H9 (cell line): ENCODE measurements at regions not wholly inside any gene's neighbourhood (a gene's known extent, or its start where the extent isn't known, plus 50 kb on each side); places are given as distances from the start of the nearest gene placed in this dataset.

Experiments
- DNase-seq: peaks from one replicate; pipeline ENCODE4 v3.0.0-alpha.2; 2017
- H2AFZ ChIP-seq: one replicate; pipeline ENCODE4 v1.6.1; 2013; ENCODE audit warnings: mild to moderate bottlenecking, low read length, control low read depth, moderate library complexity
- H2AK5ac ChIP-seq: 2 replicates; pipeline ENCODE4 v1.6.1; 2013; ENCODE audit warnings: low read length, control low read depth, mixed read lengths; ENCODE audit not compliant: insufficient read length
- H2BK120ac ChIP-seq: one replicate; pipeline ENCODE4 v1.6.1; 2013; ENCODE audit warnings: low read depth, mild to moderate bottlenecking, low read length, control low read depth, inconsistent platforms; ENCODE audit not compliant: poor library complexity, severe bottlenecking
- H2BK12ac ChIP-seq: 2 replicates; pipeline ENCODE4 v1.6.1; 2013; ENCODE audit warnings: low read length, control low read depth, mixed read lengths, low read depth; ENCODE audit not compliant: insufficient read length
- H2BK15ac ChIP-seq: 2 replicates; pipeline ENCODE4 v1.6.1; 2013; ENCODE audit warnings: low read depth, low read length, control low read depth
- H2BK20ac ChIP-seq: one replicate; pipeline ENCODE4 v1.6.1; 2013; ENCODE audit warnings: low read depth, mild to moderate bottlenecking, low read length, control low read depth, inconsistent platforms; ENCODE audit not compliant: poor library complexity, severe bottlenecking
- H2BK5ac ChIP-seq: 2 replicates; pipeline ENCODE4 v1.6.1; 2013; ENCODE audit warnings: low read length, control low read depth, mixed read lengths; ENCODE audit not compliant: insufficient read length
- H3K14ac ChIP-seq: 2 replicates; pipeline ENCODE4 v1.6.1; 2013; ENCODE audit warnings: low read length, control low read depth; ENCODE audit not compliant: insufficient read depth
- H3K18ac ChIP-seq: 2 replicates; pipeline ENCODE4 v1.6.1; 2013; ENCODE audit warnings: low read depth, mild to moderate bottlenecking, mixed read lengths, low read length, control low read depth; ENCODE audit not compliant: insufficient read length
- H3K23ac ChIP-seq: 2 replicates; pipeline ENCODE4 v1.6.1; 2013; ENCODE audit warnings: low read length, control low read depth, mixed read lengths, low read depth; ENCODE audit not compliant: insufficient read length
- H3K23me2 ChIP-seq: 2 replicates; pipeline ENCODE4 v1.6.1; 2013; ENCODE audit warnings: low read depth, mild to moderate bottlenecking, mixed read lengths, low read length, control low read depth; ENCODE audit not compliant: insufficient read length, poor library complexity, severe bottlenecking
- H3K27ac ChIP-seq: 2 replicates; pipeline ENCODE4 v1.5.1; 2013; ENCODE audit warnings: low read length, control low read depth, mixed read lengths, low read depth; ENCODE audit not compliant: insufficient read length
- H3K27me3 ChIP-seq: 2 replicates; pipeline ENCODE4 v1.6.1; 2013; ENCODE audit warnings: low read length, control low read depth, inconsistent platforms; ENCODE audit not compliant: insufficient read depth
- H3K4ac ChIP-seq: 2 replicates; pipeline ENCODE4 v1.6.1; 2013; ENCODE audit warnings: low read depth, mild to moderate bottlenecking, control low read depth, inconsistent platforms, low read length, moderate library complexity
- H3K4me1 ChIP-seq: 2 replicates; pipeline ENCODE4 v1.6.1; 2013; ENCODE audit warnings: low read length, control low read depth, inconsistent platforms; ENCODE audit not compliant: insufficient read depth
- H3K4me2 ChIP-seq: 2 replicates; pipeline ENCODE4 v1.6.1; 2013; ENCODE audit warnings: low read length, control low read depth, mixed read lengths; ENCODE audit not compliant: insufficient read length, insufficient read depth
- H3K56ac ChIP-seq: 2 replicates; pipeline ENCODE4 v1.6.1; 2013; ENCODE audit warnings: low read depth, mild to moderate bottlenecking, mixed read lengths, low read length, control low read depth; ENCODE audit not compliant: insufficient read length
- H3K79me1 ChIP-seq: 2 replicates; pipeline ENCODE4 v1.6.1; 2013; ENCODE audit warnings: low read depth, mild to moderate bottlenecking, moderate library complexity, low read length, control low read depth, inconsistent platforms; ENCODE audit not compliant: insufficient read depth, poor library complexity, severe bottlenecking
- H3K79me2 ChIP-seq: 2 replicates; pipeline ENCODE4 v1.6.1; 2013; ENCODE audit warnings: low read length, control low read depth, inconsistent platforms; ENCODE audit not compliant: insufficient read depth
- H3K9ac ChIP-seq: 2 replicates; pipeline ENCODE4 v1.6.1; 2013; ENCODE audit warnings: low read length, control low read depth, mixed read lengths; ENCODE audit not compliant: insufficient read length; ENCODE audit errors: extremely low read depth
- H3K9me3 ChIP-seq: one replicate; pipeline ENCODE4 v1.6.1; 2013; ENCODE audit warnings: low read depth, low read length, inconsistent platforms; ENCODE audit not compliant: control insufficient read depth
- H3T11ph ChIP-seq: one replicate; pipeline ENCODE4 v1.6.1; 2013; ENCODE audit warnings: mild to moderate bottlenecking, low read length, control low read depth, inconsistent platforms
- H4K20me1 ChIP-seq: one replicate; pipeline ENCODE4 v1.6.1; 2013; ENCODE audit not compliant: control insufficient read depth, insufficient read length, insufficient read depth
- H4K5ac ChIP-seq: 2 replicates; pipeline ENCODE4 v1.6.1; 2013; ENCODE audit warnings: low read depth, mild to moderate bottlenecking, mixed read lengths, low read length, control low read depth; ENCODE audit not compliant: insufficient read length
- H4K8ac ChIP-seq: replicated peaks from 2 replicates; pipeline ENCODE4 v1.6.1; 2013; ENCODE audit warnings: low read length, control low read depth, mixed read lengths, low read depth; ENCODE audit not compliant: insufficient read length
- H4K91ac ChIP-seq: 2 replicates; pipeline ENCODE4 v1.6.1; 2013; ENCODE audit warnings: low read depth, mild to moderate bottlenecking, moderate library complexity, mixed read lengths, low read length, control low read depth; ENCODE audit not compliant: insufficient read length
- H3K27ac Mint-ChIP-seq, 3 experiments: 2 replicates in 2 of 3; 3 replicates in 1 of 3; pipeline ENCODE4 v1.8.0; 2020 to 2021; ENCODE audit warnings: mixed read lengths in 3 of 3, mild to moderate bottlenecking in 1 of 3, moderate library complexity in 1 of 3
- H3K27me3 Mint-ChIP-seq: 2 replicates; pipeline ENCODE4 v1.8.0; 2021; ENCODE audit warnings: low read depth, mild to moderate bottlenecking, moderate library complexity, mixed read lengths
- H3K36me3 Mint-ChIP-seq, 3 experiments: 2 replicates in 2 of 3; 3 replicates in 1 of 3; pipeline ENCODE4 v1.8.0; 2020 to 2021; ENCODE audit warnings: low read depth in 3 of 3, mixed read lengths in 3 of 3; ENCODE audit not compliant: insufficient read depth in 1 of 3
- H3K4me1 Mint-ChIP-seq, 2 experiments: 2 replicates each; pipeline ENCODE4 v1.8.0; 2020; ENCODE audit warnings: mixed read lengths in 2 of 2
- H3K4me3 Mint-ChIP-seq, 2 experiments: 2 replicates in 1 of 2; 3 replicates in 1 of 2; pipeline ENCODE4 v1.8.0; 2020 to 2021; ENCODE audit warnings: mild to moderate bottlenecking in 2 of 2, mixed read lengths in 2 of 2, moderate library complexity in 1 of 2
- H3K9me3 Mint-ChIP-seq, 2 experiments: 2 replicates in 1 of 2; 3 replicates in 1 of 2; pipeline ENCODE4 v1.8.0; 2020; ENCODE audit warnings: mild to moderate bottlenecking in 2 of 2, mixed read lengths in 2 of 2, moderate library complexity in 1 of 2
- WGBS: extraction: QIAGEN DNeasy Blood & Tissue Kit; methylation state at CpG from one replicate; pipeline ENCODE4 v1.1.7; 2013; ENCODE audit warnings: missing lambda C conversion rate, low lambda C conversion rate, mixed read lengths; ENCODE audit not compliant: insufficient read length; ENCODE audit errors: extremely low coverage; 5-methylcytosine and 5-hydroxymethylcytosine counted together
- TF ChIP-seq, protein P1 (sequence below): fragments of 200-600 bp; sonication (generic); conservative IDR thresholded peaks from 3 replicates; pipeline ENCODE4 v1.8.0; 2021; ENCODE audit warnings: antibody characterized with exemption, mild to moderate bottlenecking

DNA sequence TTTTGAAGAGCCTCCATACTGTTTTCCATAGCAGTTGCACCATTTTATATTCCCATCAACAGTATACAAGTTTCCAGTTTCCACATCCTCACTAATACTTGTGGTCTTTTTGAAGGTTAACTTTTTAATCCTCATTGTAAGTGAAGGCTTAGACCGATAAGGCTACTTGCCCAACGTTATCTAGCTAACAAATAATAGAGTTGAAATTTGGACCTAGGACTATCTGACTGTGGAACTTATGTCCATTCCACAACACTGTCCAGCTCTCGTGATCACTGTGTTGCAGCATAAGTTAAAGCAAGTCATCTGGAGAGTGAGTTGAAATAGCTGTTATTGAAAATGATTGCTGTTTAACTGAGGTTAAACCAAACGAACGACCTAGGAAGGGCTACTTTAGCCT, 84.0 kb downstream of the ZNF92 start:
- no peak overlapping the region for H3K56ac ChIP-seq
- no peak overlapping the region for H3K9ac ChIP-seq
- no peak overlapping the region for H2BK20ac ChIP-seq
- no peak overlapping the region for H3K4ac ChIP-seq
- no peak overlapping the region for H2AK5ac ChIP-seq
- H3K9me3 ChIP-seq: no peaks in the 10 kb centered on the region
- H3K27me3 ChIP-seq: no peaks in the 10 kb centered on the region
- H4K8ac ChIP-seq: no peak overlapping the region
- H4K5ac ChIP-seq: no peak overlapping the region
- no peak overlapping the region for H3K4me2 ChIP-seq
- H3K9me3 Mint-ChIP-seq: peaks cover 0 to 5% of the 10 kb centered on the region in 2 experiments; a peak in 1 of 5 replicates
- H3K27ac ChIP-seq: no peak overlapping the region
- H3K4me3 Mint-ChIP-seq: no peak overlapping the region
- DNase-seq: no peak
- no peak overlapping the region for H3K23ac ChIP-seq
- no peaks in the 10 kb centered on the region for H3K79me1 ChIP-seq
- no peak overlapping the region for H3K18ac ChIP-seq
- H3K4me1 Mint-ChIP-seq: no peaks in the 10 kb centered on the region
- H3K27ac Mint-ChIP-seq: no peak overlapping the region
- no peak overlapping the region for H2AFZ ChIP-seq
- H3T11ph ChIP-seq: no peak overlapping the region
- H3K36me3 Mint-ChIP-seq: no peaks in the 10 kb centered on the region
- TF ChIP-seq, protein P1, sequence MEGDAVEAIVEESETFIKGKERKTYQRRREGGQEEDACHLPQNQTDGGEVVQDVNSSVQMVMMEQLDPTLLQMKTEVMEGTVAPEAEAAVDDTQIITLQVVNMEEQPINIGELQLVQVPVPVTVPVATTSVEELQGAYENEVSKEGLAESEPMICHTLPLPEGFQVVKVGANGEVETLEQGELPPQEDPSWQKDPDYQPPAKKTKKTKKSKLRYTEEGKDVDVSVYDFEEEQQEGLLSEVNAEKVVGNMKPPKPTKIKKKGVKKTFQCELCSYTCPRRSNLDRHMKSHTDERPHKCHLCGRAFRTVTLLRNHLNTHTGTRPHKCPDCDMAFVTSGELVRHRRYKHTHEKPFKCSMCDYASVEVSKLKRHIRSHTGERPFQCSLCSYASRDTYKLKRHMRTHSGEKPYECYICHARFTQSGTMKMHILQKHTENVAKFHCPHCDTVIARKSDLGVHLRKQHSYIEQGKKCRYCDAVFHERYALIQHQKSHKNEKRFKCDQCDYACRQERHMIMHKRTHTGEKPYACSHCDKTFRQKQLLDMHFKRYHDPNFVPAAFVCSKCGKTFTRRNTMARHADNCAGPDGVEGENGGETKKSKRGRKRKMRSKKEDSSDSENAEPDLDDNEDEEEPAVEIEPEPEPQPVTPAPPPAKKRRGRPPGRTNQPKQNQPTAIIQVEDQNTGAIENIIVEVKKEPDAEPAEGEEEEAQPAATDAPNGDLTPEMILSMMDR: no peak
- no peak overlapping the region for H2BK5ac ChIP-seq
- no peaks in the 10 kb centered on the region for H3K23me2 ChIP-seq
- no peaks in the 10 kb centered on the region for H3K79me2 ChIP-seq
- H4K91ac ChIP-seq: no peak overlapping the region
- no peak overlapping the region for H2BK12ac ChIP-seq
- H3K14ac ChIP-seq: no peak overlapping the region
- no peaks in the 10 kb centered on the region for H3K4me1 ChIP-seq
- no CpG with 5 or more reads among the region's 5 CpGs for WGBS
- no peak overlapping the region for H2BK120ac ChIP-seq
- H3K27me3 Mint-ChIP-seq: no peaks in the 10 kb centered on the region; the same call in 1 of the 2 replicates
- no peaks in the 10 kb centered on the region for H4K20me1 ChIP-seq
- no peak overlapping the region for H2BK15ac ChIP-seq
